ENCODE measurements at regions not wholly inside any gene's neighbourhood (a gene's known extent, or its start where the extent isn't known, plus 50 kb on each side); places are given as distances from the start of the nearest gene placed in this dataset.

DNA sequence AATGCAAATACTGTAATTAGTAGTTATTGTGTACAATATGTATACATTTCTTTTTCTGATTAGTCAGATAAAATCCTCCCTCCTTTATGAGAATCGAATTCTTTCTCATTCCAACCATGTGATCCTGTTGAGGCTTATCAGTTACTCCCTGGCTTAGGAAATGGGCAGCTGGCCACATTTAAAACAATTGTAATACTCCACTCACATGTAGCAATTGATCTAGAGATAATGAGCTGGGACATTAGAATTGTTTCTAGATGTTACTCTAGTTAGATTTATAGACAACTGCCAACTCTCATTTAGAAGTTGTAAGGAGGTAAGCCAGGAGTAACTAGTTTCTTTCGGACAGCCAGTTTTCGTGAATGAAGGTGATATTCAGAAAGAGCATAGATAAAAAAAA is 859.3 kb upstream of the AADAT start:
- no peak for TF ChIP-seq ZFP36 (IDR thresholded peaks at IDR 0.05; ENCODE audit: borderline replicate concordance, partially characterized antibody)
- TF ChIP-seq SMC3 (IDR thresholded peaks at IDR 0.05): no peak
- TF ChIP-seq NFE2L2 (conservative IDR thresholded peaks at IDR 0.05; ENCODE audit: low read length): no peak
- TF ChIP-seq JUNB (IDR thresholded peaks at IDR 0.05): no peak

Measured in A549 (cell line).